GM12878 (cell line): ENCODE measurements at regions not wholly inside any gene's neighbourhood (a gene's known extent, or its start where the extent isn't known, plus 50 kb on each side); places are given as distances from the start of the nearest gene placed in this dataset.

ENCODE experiments used
- ATAC-seq: fragments of 200-7000 bp; cut with Tn5 transposase; 3 replicates; pipeline ENCODE4 v1.9.1; 2020; ENCODE audit warnings: mild to moderate bottlenecking, moderate library complexity
- BruUV-seq: library from RNA; stranded (reverse); fragments of 400-500 nt; replicated peaks from 2 replicates; lab custom pipeline; 2021; lab: Mats Ljungman, UMichigan
- CTCF ChIA-PET: fragments of 300-600 bp; sonication (Branson Sonifier 250); formaldehyde crosslinking; extraction: SDS; loops from one replicate; lab custom pipeline; 2021; ENCODE audit warnings: inconsistent platforms; lab: Yijun Ruan, JAX
- POLR2A ChIA-PET: fragments of 350-600 bp; formaldehyde crosslinking; extraction: SDS; loops from one replicate; lab custom pipeline; 2021; ENCODE audit warnings: inconsistent platforms; lab: Charles Lee
- RAD21 ChIA-PET: fragments of 300-600 bp; sonication (Branson Sonifier 250); formaldehyde crosslinking; loops from one replicate; lab custom pipeline; 2023; ENCODE audit warnings: antibody characterized with exemption; ENCODE audit not compliant: unreplicated experiment; lab: Charles Lee
- SMC1A ChIA-PET: fragments of 300-600 bp; sonication (Branson Sonifier 250); formaldehyde crosslinking; loops from one replicate; lab custom pipeline; 2023; ENCODE audit not compliant: unreplicated experiment, uncharacterized antibody; lab: Charles Lee
- DNase-seq: peaks from one replicate; pipeline ENCODE4 v3.0.0-alpha.2; 2011; ENCODE audit warnings: low read depth, low spot score
- FAIRE-seq: peaks from 3 replicates; lab custom pipeline; 2011; peaks lifted over from hg19 to GRCh38; lab: Jason Lieb, UNC
- H2AFZ ChIP-seq: 2 replicates; pipeline ENCODE4 v1.6.0; 2011; ENCODE audit warnings: low read depth, low read length, control low read depth; ENCODE audit not compliant: control insufficient read depth
- H3K27ac ChIP-seq: 2 replicates; pipeline ENCODE4 v1.5.1; 2011; ENCODE audit warnings: control low read depth; ENCODE audit not compliant: control insufficient read depth, insufficient read depth
- H3K27me3 ChIP-seq, 2 experiments: replicated peaks in 1 of 2; 2 replicates each; pipeline versions ENCODE4 v1.6.0 to v1.6.1; 2011; ENCODE audit warnings: low read length in 1 of 2; ENCODE audit not compliant: control insufficient read depth in 2 of 2, insufficient read depth in 2 of 2
- H3K36me3 ChIP-seq, 2 experiments: 2 replicates each; pipeline ENCODE4 v1.5.1; 2011; ENCODE audit warnings: low read length in 1 of 2; ENCODE audit not compliant: control insufficient read depth in 2 of 2, insufficient read depth in 2 of 2
- H3K4me1 ChIP-seq: 2 replicates; pipeline ENCODE4 v1.6.1; 2011; ENCODE audit warnings: mild to moderate bottlenecking, low read length, moderate library complexity, mixed read lengths; ENCODE audit not compliant: control insufficient read depth, insufficient read depth
- H3K4me2 ChIP-seq: 2 replicates; pipeline ENCODE4 v1.6.0; 2011; ENCODE audit warnings: control low read depth; ENCODE audit not compliant: control insufficient read depth, insufficient read depth
- H3K4me3 ChIP-seq: fragments of 200-600 bp; sonication (generic); 2 replicates; pipeline ENCODE4 v1.5.1; 2016
- H3K79me2 ChIP-seq: 2 replicates; pipeline ENCODE4 v1.6.0; 2011; ENCODE audit warnings: low read length; ENCODE audit not compliant: control insufficient read depth, insufficient read depth
- H3K9ac ChIP-seq: 2 replicates; pipeline ENCODE4 v1.8.0; 2011; ENCODE audit warnings: low read length, control low read depth, mixed read lengths; ENCODE audit not compliant: control insufficient read depth, insufficient read depth
- H3K9me3 ChIP-seq: replicated peaks from 3 replicates; pipeline ENCODE4 v1.5.1; 2011; ENCODE audit warnings: mild to moderate bottlenecking, low read length; ENCODE audit not compliant: control insufficient read depth, insufficient read depth
- H4K20me1 ChIP-seq: 2 replicates; pipeline ENCODE4 v1.6.0; 2011; ENCODE audit not compliant: control insufficient read depth, insufficient read depth
- ATF2 ChIP-seq: IDR thresholded peaks from 2 replicates; pipeline ENCODE4 v1.6.1; 2012; ENCODE audit warnings: low read length, inconsistent platforms
- CBX3 ChIP-seq: fragments of 200-600 bp; sonication (generic); IDR thresholded peaks from 2 replicates; pipeline ENCODE4 v1.6.1; 2016; ENCODE audit warnings: low read depth, borderline replicate concordance
- CEBPB ChIP-seq, 2 experiments: fragments of 150-350 bp in 1 of 2; IDR thresholded peaks; 2 replicates each; pipeline ENCODE4 v1.6.1; 2012 to 2014; ENCODE audit warnings: low read depth in 2 of 2, low read length in 2 of 2, borderline replicate concordance in 1 of 2, inconsistent platforms in 1 of 2
- CTCF ChIP-seq, 3 experiments: IDR thresholded peaks in 2 of 3; conservative IDR thresholded peaks in 1 of 3; 2 replicates each; pipeline ENCODE4 v1.5.1; 2011; ENCODE audit warnings: low read depth in 3 of 3, low read length in 3 of 3, mild to moderate bottlenecking in 3 of 3, control low read depth in 2 of 3, moderate library complexity in 2 of 3, inconsistent platforms in 1 of 3, mixed read lengths in 1 of 3; ENCODE audit not compliant: control insufficient read depth in 2 of 3, insufficient read depth in 1 of 3; ENCODE audit errors: extremely low read depth in 1 of 3
- E2F8 ChIP-seq: fragments of 450-650 bp; IDR thresholded peaks from 2 replicates; pipeline ENCODE4 v1.6.1; 2018; ENCODE audit warnings: mild to moderate bottlenecking, low read depth, moderate library complexity; ENCODE audit not compliant: partially characterized antibody
- EED ChIP-seq: sonication (generic); IDR thresholded peaks from 2 replicates; pipeline ENCODE4 v1.6.1; 2016; ENCODE audit warnings: antibody characterized with exemption, low read depth
- EGR1 ChIP-seq, 2 experiments: IDR thresholded peaks; 1 replicate in 1 of 2; 2 replicates in 1 of 2; pipeline ENCODE4 v1.6.1; 2011 to 2012; ENCODE audit warnings: low read depth in 2 of 2, low read length in 2 of 2, borderline replicate concordance in 1 of 2, mild to moderate bottlenecking in 1 of 2, moderate library complexity in 1 of 2
- FOXK2 ChIP-seq: fragments of 450-650 bp; IDR thresholded peaks from 2 replicates; pipeline ENCODE4 v1.6.1; 2017; ENCODE audit warnings: mild to moderate bottlenecking, moderate library complexity
- GABPA ChIP-seq: IDR thresholded peaks from 2 replicates; pipeline ENCODE4 v1.6.1; 2014; ENCODE audit warnings: antibody characterized with exemption, low read depth, mild to moderate bottlenecking, inconsistent platforms
- JUNB ChIP-seq: IDR thresholded peaks from 2 replicates; pipeline ENCODE4 v1.6.1; 2016; ENCODE audit warnings: antibody characterized with exemption, mild to moderate bottlenecking
- POLR2AphosphoS5 ChIP-seq: IDR thresholded peaks from 2 replicates; pipeline ENCODE4 v1.6.1; 2011; ENCODE audit warnings: mild to moderate bottlenecking, low read length, inconsistent platforms
- RFX5 ChIP-seq: IDR thresholded peaks from 2 replicates; pipeline ENCODE4 v1.6.1; 2011; ENCODE audit warnings: low read depth, low read length, improper control_type of control experiment
- RUNX3 ChIP-seq: IDR thresholded peaks from 2 replicates; pipeline ENCODE4 v1.6.1; 2012; ENCODE audit warnings: low read length, inconsistent platforms
- SMAD5 ChIP-seq: IDR thresholded peaks from 2 replicates; pipeline ENCODE4 v1.6.1; 2016; ENCODE audit warnings: antibody characterized with exemption, low read depth
- SREBF1 ChIP-seq: IDR thresholded peaks from 2 replicates; pipeline ENCODE4 v1.6.1; 2012; ENCODE audit warnings: mild to moderate bottlenecking, low read length
- SRF ChIP-seq, 2 experiments: IDR thresholded peaks; 2 replicates each; pipeline ENCODE4 v1.6.1; 2011; ENCODE audit warnings: low read depth in 2 of 2, low read length in 2 of 2, mild to moderate bottlenecking in 1 of 2, moderate library complexity in 1 of 2
- TCF7 ChIP-seq: IDR thresholded peaks from 2 replicates; pipeline ENCODE4 v1.6.1; 2014; ENCODE audit warnings: antibody characterized with exemption, borderline replicate concordance
- YY1 ChIP-seq: IDR thresholded peaks from 2 replicates; pipeline ENCODE4 v1.6.1; 2011; ENCODE audit warnings: low read depth, mild to moderate bottlenecking, low read length
- ZNF622 ChIP-seq: fragments of 450-650 bp; IDR thresholded peaks from 2 replicates; pipeline ENCODE4 v1.6.1; 2017; ENCODE audit warnings: mild to moderate bottlenecking, inconsistent platforms
- WGBS: methylation state at CpG from one replicate; pipeline ENCODE4 v1.1.6; 2016; ENCODE audit warnings: low lambda C conversion rate; ENCODE audit not compliant: insufficient replicate concordance, insufficient coverage; ENCODE audit errors: missing lambda C conversion rate; 5-methylcytosine and 5-hydroxymethylcytosine counted together
- in situ Hi-C: fragments of 300-500 bp; cut with MboI; formaldehyde crosslinking; loops from 9 replicates; pipeline ENCODE4 v1.14.3; 2018; ENCODE audit warnings: mixed read lengths
- intact Hi-C: fragments of 100-400 bp; cut with micrococcal nuclease; formaldehyde crosslinking; loops from one replicate; pipeline ENCODE4 v1.14.2; 2022; ENCODE audit not compliant: unreplicated experiment

GRCh38 chr3:195009616-195010015 is 261.3 kb downstream of the XXYLT1 start (continued):
- TF ChIP-seq CBX3, result no peak
- TF ChIP-seq CEBPB (IDR thresholded peaks at IDR 0.05; ENCODE audit: borderline replicate concordance in 1 of 2, low read depth in 2 of 2, low read length in 2 of 2), result no peak
- TF ChIP-seq, all 136 proteins: peak for 0

- Histone ChIP-seq H3K27ac (no peak overlapping the region), H3K9ac (no peak overlapping the region), H3K79me2 (no peaks in the 10 kb centered on the region), H3K36me3 (no peaks in the 10 kb centered on the region), H2AFZ (no peak overlapping the region), H3K27me3 (no peaks in the 10 kb centered on the region; a peak in 1 of 4 replicates), H3K4me3 (no peak overlapping the region), H3K9me3 (no peaks in the 10 kb centered on the region), H3K4me2 (no peak overlapping the region), H4K20me1 (no peaks in the 10 kb centered on the region), H3K4me1 (no peaks in the 10 kb centered on the region)
- in situ Hi-C loops (no loop called here), intact Hi-C loops (no loop called here)
- RAD21 ChIA-PET, result no interaction called here
- POLR2A ChIA-PET, result no interaction called here
- FAIRE-seq (no peak), ATAC-seq (no peak), DNase-seq (no peak)
- no TSS peak for BruUV-seq
- SMC1A ChIA-PET, result interaction anchor here (1.9 kb wide), 1 partner anchor 13 kb away, joined by 7 read pairs; no protein-coding TSS in a partner anchor
- 45% methylated on average over 10 of the region's 10 CpGs for WGBS
- CTCF ChIA-PET, result no interaction called here
- no peak for TF ChIP-seq JUNB
- no peak for TF ChIP-seq EGR1 (IDR thresholded peaks at IDR 0.05; ENCODE audit: borderline replicate concordance in 1 of 2, low read depth in 2 of 2, low read length in 2 of 2)
- no peak for TF ChIP-seq CTCF (IDR thresholded peaks at IDR 0.05 in 2 of 3, conservative IDR thresholded peaks at IDR 0.05 in 1 of 3; ENCODE audit: control insufficient read depth in 2 of 3, extremely low read depth in 1 of 3, insufficient read depth in 1 of 3, low read depth in 3 of 3, low read length in 3 of 3)
- no peak for TF ChIP-seq RUNX3
- TF ChIP-seq SREBF1, result no peak
- TF ChIP-seq TCF7, result no peak
- TF ChIP-seq ZNF622, result no peak
- TF ChIP-seq FOXK2, result no peak
- no peak for TF ChIP-seq ATF2
- TF ChIP-seq E2F8, result no peak
- TF ChIP-seq EED, result no peak
- no peak for TF ChIP-seq SRF (IDR thresholded peaks at IDR 0.05; ENCODE audit: low read depth in 2 of 2, low read length in 2 of 2)
- TF ChIP-seq SMAD5, result no peak
- no peak for TF ChIP-seq POLR2AphosphoS5
- TF ChIP-seq RFX5, result no peak
- TF ChIP-seq YY1, result no peak
- no peak for TF ChIP-seq GABPA
Observed at GRCh38 chr3:195010551-195011100, 260.3 kb downstream of the XXYLT1 start.
